ENCODE measurements at regions not wholly inside any gene's neighbourhood (a gene's known extent, or its start where the extent isn't known, plus 50 kb on each side); places are given as distances from the start of the nearest gene placed in this dataset.

DNA sequence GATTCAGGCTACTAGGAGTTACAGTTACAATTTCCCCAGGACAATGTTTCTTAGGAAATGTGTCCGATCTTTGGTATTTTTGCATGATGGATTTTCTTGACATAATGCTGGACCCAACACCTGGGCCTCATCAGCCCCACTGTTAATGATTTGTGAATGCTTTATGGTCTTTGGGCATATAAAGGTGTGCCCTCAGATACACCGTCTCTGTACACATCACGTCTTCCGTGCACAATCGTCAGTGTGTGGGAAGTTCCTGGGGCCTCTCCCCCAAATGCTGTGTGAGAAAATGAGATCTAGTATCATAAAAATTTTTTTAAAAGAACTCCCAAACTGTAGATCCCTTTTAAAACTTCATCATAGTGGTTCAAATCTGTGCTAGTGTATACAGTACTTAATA, 373.2 kb upstream of the ID4 start:
- no peaks in the 10 kb centered on the region for H4K20me1 ChIP-seq (replicated peaks; ENCODE audit: control insufficient read depth, insufficient read depth, low read length)
- no peaks in the 10 kb centered on the region for H3K79me2 ChIP-seq (ENCODE audit: control insufficient read depth, insufficient read depth, low read length)
- H3K4me3 ChIP-seq = no peak overlapping the region
- BruUV-seq (replicated peaks) = no TSS peak
- H3K9me3 ChIP-seq (replicated peaks; ENCODE audit: control insufficient read depth, insufficient read depth, low read depth, low read length) = no peaks in the 10 kb centered on the region
- H3K4me2 ChIP-seq (ENCODE audit: insufficient read depth, low read length) = no peak overlapping the region
- no peak for ATAC-seq
- no peak overlapping the region for H2AFZ ChIP-seq (ENCODE audit: low read depth, low read length)
- no peak for DNase-seq (ENCODE audit: extremely low read depth in 1 of 4, low spot score in 3 of 4)
- no peaks in the 10 kb centered on the region for H3K27me3 ChIP-seq (ENCODE audit: control insufficient read depth in 2 of 2, insufficient read depth in 2 of 2, low read length in 2 of 2)
- intact Hi-C loops (cut with micrococcal nuclease) (no loop called here), in situ Hi-C loops (cut with MboI) (no loop called here)
- TF ChIP-seq U2AF2 (optimal IDR thresholded peaks at IDR 0.05; ENCODE audit: low read depth, low read length) (no peak), JUN (IDR thresholded peaks at IDR 0.05; ENCODE audit: borderline replicate concordance, low read depth, low read length) (no peak), JUN (CRISPR knock-in tag; IDR thresholded peaks at IDR 0.05; ENCODE audit: borderline replicate concordance) (no peak), AFF4 (CRISPR knock-in tag; IDR thresholded peaks at IDR 0.05) (no peak), PYGO2 (tag; IDR thresholded peaks at IDR 0.05) (no peak), ZNF277 (CRISPR knock-in tag; IDR thresholded peaks at IDR 0.05; ENCODE audit: borderline replicate concordance) (no peak), POLR2A (conservative IDR thresholded peaks at IDR 0.05) (no peak), YBX1 (IDR thresholded peaks at IDR 0.05) (no peak), C11orf30 (IDR thresholded peaks at IDR 0.05; ENCODE audit: low read depth) (no peak), RBM39 (optimal IDR thresholded peaks at IDR 0.05; ENCODE audit: low read depth, low read length) (no peak), PPARD (CRISPR knock-in tag; IDR thresholded peaks at IDR 0.05) (no peak)
- ChIA-PET CTCF (ENCODE audit: low intra/inter-chr PET ratio) (no interaction called here), POLR2A (no interaction called here)
- WGBS (ENCODE audit: insufficient coverage, low coverage, missing lambda C conversion rate) = 5% methylated on average over 5 of the region's 5 CpGs
- H3K27ac ChIP-seq (ENCODE audit: extremely low read depth, low read depth, low read length) = no peak overlapping the region
- no peaks in the 10 kb centered on the region for H3K4me1 ChIP-seq (replicated peaks in 1 of 2; ENCODE audit: control insufficient read depth in 2 of 2, insufficient read depth in 2 of 2, low read length in 2 of 2)
- no peaks in the 10 kb centered on the region for H3K36me3 ChIP-seq (ENCODE audit: control insufficient read depth, insufficient read depth, low read length)
- H3K9me1 ChIP-seq (ENCODE audit: control insufficient read depth, insufficient read depth, low read length) = no peaks in the 10 kb centered on the region
- no peak for FAIRE-seq
- no peak overlapping the region for H3K9ac ChIP-seq (ENCODE audit: insufficient read depth in 1 of 2, low read depth in 2 of 2, low read length in 2 of 2)
